ENCODE measurements at regions not wholly inside any gene's neighbourhood (a gene's known extent, or its start where the extent isn't known, plus 50 kb on each side); places are given as distances from the start of the nearest gene placed in this dataset.

GRCh38 chr12:60043236-60043635 lies 447.4 kb downstream of the SLC16A7 start:
- no peak for DNase-seq (ENCODE audit: low read depth)
- H3K4me3 ChIP-seq (ENCODE audit: low read depth, low read length), result no peak overlapping the region
- no peak for TF ChIP-seq CTCF (IDR thresholded peaks at IDR 0.05; ENCODE audit: low read depth, low read length, missing control alignments)

- TF ChIP-seq CTCF (IDR thresholded peaks at IDR 0.05; ENCODE audit: low read depth, low read length, missing control alignments), result no peak
- no peak overlapping the region for H3K4me3 ChIP-seq (ENCODE audit: low read depth, low read length)
- DNase-seq (ENCODE audit: low read depth), result no peak
Measured at GRCh38 chr12:60052483-60052882, 456.7 kb downstream of the SLC16A7 start.

GRCh38 chr12:60059180-60059579 lies 463.4 kb downstream of the SLC16A7 start:
- no peak for DNase-seq (ENCODE audit: low read depth)
- no peak for TF ChIP-seq CTCF (IDR thresholded peaks at IDR 0.05; ENCODE audit: low read depth, low read length, missing control alignments)
- H3K4me3 ChIP-seq (ENCODE audit: low read depth, low read length), result no peak overlapping the region

GRCh38 chr12:60066655-60067054 lies 470.8 kb downstream of the SLC16A7 start:
- DNase-seq (ENCODE audit: low read depth), result no peak
- no peak overlapping the region for H3K4me3 ChIP-seq (ENCODE audit: low read depth, low read length)
- no peak for TF ChIP-seq CTCF (IDR thresholded peaks at IDR 0.05; ENCODE audit: low read depth, low read length, missing control alignments)

GRCh38 chr12:60070552-60070951 lies 474.7 kb downstream of the SLC16A7 start:
- no peak for TF ChIP-seq CTCF (IDR thresholded peaks at IDR 0.05; ENCODE audit: low read depth, low read length, missing control alignments)
- no peak for DNase-seq (ENCODE audit: low read depth)
- no peak overlapping the region for H3K4me3 ChIP-seq (ENCODE audit: low read depth, low read length)

GRCh38 chr12:60071759-60072191 lies 475.9 kb downstream of the SLC16A7 start:
- no peak for DNase-seq (ENCODE audit: low read depth)
- H3K4me3 ChIP-seq (ENCODE audit: low read depth, low read length), result no peak overlapping the region
- TF ChIP-seq CTCF (IDR thresholded peaks at IDR 0.05; ENCODE audit: low read depth, low read length, missing control alignments), result no peak

GRCh38 chr12:60072911-60073310 lies 477.1 kb downstream of the SLC16A7 start:
- no peak for DNase-seq (ENCODE audit: low read depth)
- no peak overlapping the region for H3K4me3 ChIP-seq (ENCODE audit: low read depth, low read length)
- no peak for TF ChIP-seq CTCF (IDR thresholded peaks at IDR 0.05; ENCODE audit: low read depth, low read length, missing control alignments)
